Gastrocnemius medialis (tissue), 4 donors: ENCODE measurements at regions not wholly inside any gene's neighbourhood (a gene's known extent, or its start where the extent isn't known, plus 50 kb on each side); places are given as distances from the start of the nearest gene placed in this dataset.

ENCODE experiments used
- POLR2A ChIP-seq, 2 donors: fragments of 450-650 bp; IDR thresholded peaks; one replicate each; pipeline ENCODE4 v1.6.1; 2017; ENCODE audit warnings: antibody characterized with exemption in 2 of 2, mild to moderate bottlenecking in 2 of 2, moderate library complexity in 2 of 2
- TF ChIP-seq, protein P1 (sequence below), 5 experiments: fragments of 450-650 bp in 3 of 5; fragments of 200-600 bp in 2 of 5; sonication (generic) in 2 of 5; IDR thresholded peaks in 4 of 5; conservative IDR thresholded peaks in 1 of 5; 1 replicate in 4 of 5; 2 replicates in 1 of 5; pipeline ENCODE4 v1.5.1; 2016 to 2019; ENCODE audit warnings: antibody characterized with exemption in 5 of 5, mild to moderate bottlenecking in 3 of 5, moderate library complexity in 3 of 5

DNA sequence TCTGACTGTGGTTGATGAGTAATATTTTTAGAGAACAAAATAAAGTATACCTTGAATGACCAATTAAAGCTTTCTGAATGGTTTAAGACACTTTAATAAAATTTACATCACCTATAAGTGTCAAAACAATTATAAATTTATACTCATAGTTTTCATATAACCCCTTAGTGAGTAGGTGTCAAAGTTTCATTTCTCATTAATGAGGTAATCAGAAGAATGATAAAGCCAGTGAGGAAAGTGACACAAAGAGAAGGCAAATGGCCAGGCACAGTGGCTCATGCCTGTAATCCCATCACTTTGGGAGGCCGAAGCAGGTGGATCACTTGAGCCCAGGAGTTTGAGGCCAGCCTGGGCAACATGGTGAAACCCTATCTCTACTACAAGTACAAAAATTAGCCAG lies 60.8 kb upstream of the CTLA4 start:
- TF ChIP-seq, protein P1, sequence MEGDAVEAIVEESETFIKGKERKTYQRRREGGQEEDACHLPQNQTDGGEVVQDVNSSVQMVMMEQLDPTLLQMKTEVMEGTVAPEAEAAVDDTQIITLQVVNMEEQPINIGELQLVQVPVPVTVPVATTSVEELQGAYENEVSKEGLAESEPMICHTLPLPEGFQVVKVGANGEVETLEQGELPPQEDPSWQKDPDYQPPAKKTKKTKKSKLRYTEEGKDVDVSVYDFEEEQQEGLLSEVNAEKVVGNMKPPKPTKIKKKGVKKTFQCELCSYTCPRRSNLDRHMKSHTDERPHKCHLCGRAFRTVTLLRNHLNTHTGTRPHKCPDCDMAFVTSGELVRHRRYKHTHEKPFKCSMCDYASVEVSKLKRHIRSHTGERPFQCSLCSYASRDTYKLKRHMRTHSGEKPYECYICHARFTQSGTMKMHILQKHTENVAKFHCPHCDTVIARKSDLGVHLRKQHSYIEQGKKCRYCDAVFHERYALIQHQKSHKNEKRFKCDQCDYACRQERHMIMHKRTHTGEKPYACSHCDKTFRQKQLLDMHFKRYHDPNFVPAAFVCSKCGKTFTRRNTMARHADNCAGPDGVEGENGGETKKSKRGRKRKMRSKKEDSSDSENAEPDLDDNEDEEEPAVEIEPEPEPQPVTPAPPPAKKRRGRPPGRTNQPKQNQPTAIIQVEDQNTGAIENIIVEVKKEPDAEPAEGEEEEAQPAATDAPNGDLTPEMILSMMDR (IDR thresholded peaks at IDR 0.05 in 4 of 5, conservative IDR thresholded peaks at IDR 0.05 in 1 of 5) = no peak
- no peak for TF ChIP-seq POLR2A (IDR thresholded peaks at IDR 0.05)
